Activated CD8-positive, alpha-beta memory T cell treated with anti-CD3 and anti-CD28 coated beads for 24 hours (primary cell): ENCODE measurements at regions not wholly inside any gene's neighbourhood (a gene's known extent, or its start where the extent isn't known, plus 50 kb on each side); places are given as distances from the start of the nearest gene placed in this dataset.
"Not testable (repeated sequence)": the region's sequence is repeated elsewhere in the genome, so short reads cannot be mapped to it uniquely, and the experiment has no call there.

Experiments
- DNase-seq: peaks from one replicate; pipeline ENCODE4 v3.0.0-alpha.2; 2020

GRCh38 chr6:149246691-149247384 is 70.7 kb upstream of the TAB2 start:
- no peak for DNase-seq

GRCh38 chr6:149247385-149247763 is 70.1 kb upstream of the TAB2 start:
- DNase-seq = no peak

GRCh38 chr6:149248263-149248662 is 69.2 kb upstream of the TAB2 start:
- DNase-seq = not testable (repeated sequence)

GRCh38 chr6:149248693-149249369 is 68.7 kb upstream of the TAB2 start:
- no peak for DNase-seq

GRCh38 chr6:149249370-149250357 is 67.8 kb upstream of the TAB2 start:
- DNase-seq = no peak

- DNase-seq = no peak
These were observed 66.6 kb upstream of the TAB2 start for GRCh38 chr6:149250951-149251350.

DNA sequence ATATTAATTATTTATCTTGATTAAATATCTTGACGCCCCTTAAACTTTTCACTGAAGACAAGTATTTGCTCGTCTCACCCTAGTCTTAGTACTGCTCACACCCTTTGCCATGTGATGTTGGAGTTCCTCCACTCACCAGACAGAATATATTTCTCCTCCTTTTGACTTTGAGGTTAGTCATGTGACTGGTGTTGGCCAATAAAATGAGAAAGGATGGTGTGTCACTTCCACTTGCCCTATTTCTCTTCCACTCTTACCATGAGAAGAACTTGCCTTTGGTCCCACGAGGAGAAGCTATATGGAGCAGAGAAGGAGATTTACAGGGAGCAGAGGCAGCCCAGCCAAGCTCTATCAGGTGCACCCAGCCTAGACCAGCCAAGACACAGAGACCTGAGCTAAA is 64.9 kb upstream of the TAB2 start:
- DNase-seq = no peak

GRCh38 chr6:149254253-149254652 is 63.3 kb upstream of the TAB2 start:
- DNase-seq = no peak

DNA sequence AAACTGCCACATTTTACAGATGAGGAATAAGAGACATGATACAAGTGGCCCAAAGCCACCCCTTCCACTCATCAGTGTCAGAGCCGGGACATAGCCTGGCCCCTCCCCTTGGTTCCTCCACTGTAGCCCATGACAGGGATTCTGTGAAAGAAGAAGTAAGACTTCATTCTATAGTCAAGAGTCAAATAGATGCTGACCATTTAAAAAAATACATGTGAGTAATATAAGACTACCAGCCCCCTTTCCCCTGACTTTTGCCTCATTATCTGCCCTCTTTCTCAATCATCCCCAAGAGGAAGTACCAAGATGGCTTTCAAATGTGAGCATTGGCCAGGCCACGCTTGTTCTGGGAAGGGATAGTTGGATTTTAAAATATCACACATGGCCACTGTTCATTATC is 57.8 kb upstream of the TAB2 start:
- no peak for DNase-seq

DNA sequence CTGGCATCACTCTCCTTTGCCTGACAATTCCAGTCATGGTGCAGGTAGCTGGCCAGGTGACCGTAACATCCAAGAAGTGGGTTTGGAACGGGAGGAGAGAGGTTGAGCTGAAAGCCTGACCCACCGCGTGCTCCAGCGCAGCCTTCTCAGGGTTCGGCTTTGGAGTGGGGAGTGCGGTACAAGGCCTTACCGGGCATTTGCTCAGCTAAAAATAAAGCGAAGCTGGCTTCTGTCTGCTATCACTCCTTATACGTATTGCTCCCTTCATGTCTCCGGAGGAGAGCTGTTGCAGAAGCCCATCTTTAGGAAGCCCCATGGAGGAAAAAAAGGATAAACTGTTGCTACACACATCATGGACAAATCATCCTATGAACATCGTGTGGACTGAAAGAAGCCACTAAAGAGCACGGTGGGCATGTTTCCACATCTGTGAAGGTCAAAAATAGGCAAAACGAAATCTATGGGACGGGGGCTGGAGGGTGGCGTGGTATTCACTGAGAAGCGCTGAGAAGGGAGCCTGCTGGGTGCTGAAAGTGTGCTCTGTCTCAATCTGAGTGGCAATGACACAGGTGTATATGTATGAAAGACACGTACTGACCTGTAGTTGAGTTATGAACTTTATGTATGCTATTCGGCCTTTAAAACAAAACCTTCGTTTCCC is 57.2 kb upstream of the TAB2 start:
- no peak for DNase-seq

GRCh38 chr6:149261364-149262040 is 56.0 kb upstream of the TAB2 start:
- DNase-seq = no peak

GRCh38 chr6:149263321-149263720 is 54.2 kb upstream of the TAB2 start:
- DNase-seq = no peak

DNA sequence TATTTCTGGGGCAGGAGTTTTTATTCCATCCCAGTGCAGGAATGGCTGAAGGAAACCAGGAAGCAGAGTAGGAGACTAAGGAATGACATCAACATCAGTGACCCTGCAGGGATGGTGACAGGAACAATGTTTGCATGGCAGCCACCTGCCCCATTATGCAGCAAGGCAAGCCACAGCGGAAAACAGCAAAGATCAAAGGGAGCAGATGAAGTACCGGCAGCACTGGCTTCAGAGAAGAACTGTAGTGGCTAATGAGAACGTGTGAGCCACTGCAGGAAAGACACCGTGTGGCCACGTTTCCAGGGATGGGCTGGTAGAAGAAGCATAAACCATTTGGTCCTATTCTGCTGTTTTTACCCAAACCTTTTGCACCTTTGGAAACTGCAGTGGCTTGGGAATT is 52.9 kb upstream of the TAB2 start:
- no peak for DNase-seq

DNA sequence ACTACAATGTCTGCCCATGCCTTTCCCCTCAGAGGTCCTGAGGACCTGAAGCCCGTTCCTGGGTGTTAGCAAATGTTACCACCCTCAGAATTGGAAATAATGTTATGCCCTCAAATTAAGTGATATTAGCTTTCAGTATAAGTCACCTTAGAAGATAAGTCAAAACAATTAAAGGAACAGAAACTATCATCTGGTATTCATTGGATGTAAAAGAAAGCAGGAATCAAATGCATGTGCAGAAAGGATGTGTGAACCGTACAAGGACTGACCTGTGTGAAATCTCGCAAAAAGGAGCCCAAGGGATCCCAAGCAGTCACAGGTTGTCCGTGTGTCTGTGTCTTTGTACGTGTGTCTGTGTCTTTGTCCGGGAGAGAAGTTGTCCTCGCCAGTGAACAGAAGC is 51.6 kb upstream of the TAB2 start:
- DNase-seq = no peak

DNA sequence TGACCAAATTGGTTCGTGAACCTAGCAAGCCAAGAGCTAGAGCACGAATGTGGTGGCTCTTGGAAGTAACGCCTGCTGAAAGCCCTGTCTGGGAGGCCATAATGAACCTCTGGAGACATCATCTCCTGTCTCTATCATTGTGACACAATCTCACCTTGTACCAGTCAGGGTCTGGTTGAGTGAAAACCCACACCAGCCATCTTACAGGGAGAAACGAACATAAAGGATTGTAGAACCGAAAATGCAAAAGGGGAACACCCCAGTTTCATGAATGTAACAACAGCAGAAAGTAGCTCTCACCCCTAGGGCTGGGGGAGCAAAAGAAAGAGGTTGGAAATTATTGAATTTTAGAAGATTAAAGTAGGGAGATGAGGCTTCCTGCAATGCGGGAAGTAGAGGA is 50.9 kb upstream of the TAB2 start:
- no peak for DNase-seq

DNA sequence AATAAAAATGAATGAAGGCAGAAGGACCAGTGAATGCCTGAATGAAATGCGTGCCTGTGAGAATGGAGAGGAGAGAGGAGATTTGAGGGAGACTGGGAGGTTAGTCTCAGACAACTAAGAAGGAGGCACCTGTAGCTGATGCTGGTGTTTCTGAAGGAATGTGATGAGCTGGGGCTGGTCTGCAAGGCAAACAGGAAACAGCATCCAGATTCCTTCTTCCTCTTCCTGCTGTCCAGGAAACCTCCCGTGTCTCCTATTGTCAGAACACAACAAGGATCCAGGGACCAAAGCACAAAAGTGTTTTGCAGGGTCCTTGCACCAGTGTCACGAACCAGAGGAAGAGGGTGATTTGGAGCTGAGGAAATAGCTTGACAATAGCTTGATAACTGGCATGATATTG is 50.4 kb upstream of the TAB2 start:
- no peak for DNase-seq

GRCh38 chr6:149267513-149268043 is 49.9 kb upstream of the TAB2 start:
- no peak for DNase-seq
